Prostate gland (tissue), 2 donors: ENCODE measurements at regions not wholly inside any gene's neighbourhood (a gene's known extent, or its start where the extent isn't known, plus 50 kb on each side); places are given as distances from the start of the nearest gene placed in this dataset.
"Not testable (repeated sequence)": the region's sequence is repeated elsewhere in the genome, so short reads cannot be mapped to it uniquely, and the experiment has no call there.

Experiments used
- DNase-seq: peaks from one replicate; pipeline ENCODE4 v3.0.0-alpha.2; 2019; ENCODE audit warnings: low spot score
- H3K27ac ChIP-seq, 2 donors: fragments of 200-600 bp; sonication (generic); 2 replicates each; pipeline ENCODE4 v1.5.1; 2017 to 2019
- H3K27me3 ChIP-seq: fragments of 200-600 bp; sonication (generic); replicated peaks from 2 replicates; pipeline ENCODE4 v1.5.1; 2019; ENCODE audit not compliant: insufficient read depth
- H3K36me3 ChIP-seq, 2 donors: fragments of 200-600 bp; sonication (generic); 1 replicate in 1 of 2; 2 replicates in 1 of 2; pipeline versions ENCODE4 v1.5.1 to v1.8.1; 2017 to 2019
- H3K4me1 ChIP-seq: fragments of 200-600 bp; sonication (generic); replicated peaks from 2 replicates; pipeline ENCODE4 v1.5.1; 2019
- H3K4me3 ChIP-seq, 2 donors: fragments of 200-600 bp; sonication (generic); 2 replicates each; pipeline ENCODE4 v1.5.1; 2017 to 2019
- H3K9me3 ChIP-seq: fragments of 200-600 bp; sonication (generic); 2 replicates; pipeline ENCODE4 v1.5.1; 2017
- CTCF ChIP-seq, 4 experiments: fragments of 200-600 bp in 2 of 4; fragments of 450-650 bp in 2 of 4; sonication (generic) in 2 of 4; IDR thresholded peaks; 1 replicate in 3 of 4; 2 replicates in 1 of 4; pipeline ENCODE4 v1.5.1; 2016 to 2019; ENCODE audit warnings: antibody characterized with exemption in 4 of 4, mild to moderate bottlenecking in 2 of 4, moderate library complexity in 2 of 4
- POLR2A ChIP-seq: fragments of 450-650 bp; IDR thresholded peaks from one replicate; pipeline ENCODE4 v1.6.1; 2016; ENCODE audit warnings: antibody characterized with exemption, mild to moderate bottlenecking
- POLR2AphosphoS5 ChIP-seq: sonication (generic); formaldehyde crosslinking; IDR thresholded peaks from one replicate; pipeline ENCODE4 v1.6.1; 2017; ENCODE audit warnings: antibody characterized with exemption
- WGBS: methylation state at CpG from one replicate; pipeline ENCODE4 v1.1.5; 2018; 5-methylcytosine and 5-hydroxymethylcytosine counted together
- intact Hi-C: fragments of 100-400 bp; cut with DNase I; formaldehyde crosslinking; loops from one replicate; pipeline ENCODE4 v1.14.2; 2022

- 62% methylated on average over 3 of the region's 3 CpGs for WGBS
- H3K4me3 ChIP-seq = no peak overlapping the region
- TF ChIP-seq POLR2AphosphoS5 (no peak), POLR2A (no peak), CTCF (IDR thresholded peaks at IDR 0.05) (no peak)
- no peaks in the 10 kb centered on the region for H3K9me3 ChIP-seq
- intact Hi-C loops = no loop called here
- H3K27ac ChIP-seq = no peak overlapping the region
- no peaks in the 10 kb centered on the region for H3K4me1 ChIP-seq
- H3K36me3 ChIP-seq = no peaks in the 10 kb centered on the region
- no peaks in the 10 kb centered on the region for H3K27me3 ChIP-seq
- no peak for DNase-seq
These were observed 302.9 kb downstream of the XPNPEP1 start for GRCh38 chr10:109620396-109620795.

DNA sequence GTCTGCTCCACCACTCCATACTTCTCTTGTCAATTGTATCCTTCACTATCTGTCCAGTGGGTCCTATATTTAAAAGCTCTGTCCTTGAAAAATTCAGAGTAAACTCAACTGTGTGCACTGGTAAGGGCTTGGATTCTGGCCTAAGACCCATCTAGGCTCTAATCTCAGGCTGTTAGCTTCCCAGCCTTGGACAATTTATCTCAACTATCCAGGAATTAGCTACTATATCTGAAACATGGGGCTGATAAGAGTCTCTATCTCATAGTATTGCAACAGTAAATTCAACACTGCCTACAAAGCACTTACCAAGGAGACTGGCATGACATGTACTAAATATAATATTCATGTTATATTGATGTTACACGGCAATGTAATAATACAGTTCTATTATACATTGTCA lies 303.4 kb downstream of the XPNPEP1 start:
- Histone ChIP-seq H3K4me3 (no peak overlapping the region), H3K27ac (no peak overlapping the region), H3K4me1 (no peaks in the 10 kb centered on the region), H3K9me3 (no peaks in the 10 kb centered on the region), H3K36me3 (no peaks in the 10 kb centered on the region), H3K27me3 (no peaks in the 10 kb centered on the region)
- TF ChIP-seq POLR2AphosphoS5 (no peak), CTCF (IDR thresholded peaks at IDR 0.05) (no peak), POLR2A (no peak)
- WGBS = 97% methylated on average over 1 of the region's 1 CpG
- DNase-seq = no peak
- intact Hi-C loops = no loop called here

DNA sequence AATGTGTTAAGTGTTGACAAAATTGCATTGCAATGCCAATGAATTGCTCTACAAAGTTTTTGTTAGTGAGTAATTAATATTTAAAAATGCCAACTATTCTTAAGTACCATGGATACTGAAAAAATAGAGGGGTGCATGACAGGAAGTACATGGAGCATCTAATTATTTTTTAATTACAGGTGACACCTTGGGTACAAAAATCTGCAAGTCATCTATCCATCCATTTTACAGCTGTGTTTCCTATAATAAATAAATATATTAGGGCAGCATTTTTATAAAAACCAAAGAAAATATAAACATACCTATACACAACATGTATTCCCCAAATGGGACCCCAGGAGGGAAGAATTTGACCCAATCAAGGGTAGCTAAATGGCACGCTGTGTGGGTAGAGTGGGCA lies 304.6 kb downstream of the XPNPEP1 start:
- no peaks in the 10 kb centered on the region for H3K27me3 ChIP-seq
- no peak overlapping the region for H3K4me3 ChIP-seq
- H3K27ac ChIP-seq = no peak overlapping the region
- 97% methylated on average over 1 of the region's 1 CpG for WGBS
- no peak for TF ChIP-seq CTCF (IDR thresholded peaks at IDR 0.05)
- no peak for TF ChIP-seq POLR2A
- TF ChIP-seq POLR2AphosphoS5 = no peak
- no peaks in the 10 kb centered on the region for H3K36me3 ChIP-seq
- H3K9me3 ChIP-seq = no peaks in the 10 kb centered on the region
- no peaks in the 10 kb centered on the region for H3K4me1 ChIP-seq
- intact Hi-C loops = no loop called here
- no peak for DNase-seq

- H3K9me3 ChIP-seq = no peaks in the 10 kb centered on the region
- no peaks in the 10 kb centered on the region for H3K4me1 ChIP-seq
- 0% methylated on average over 1 of the region's 1 CpG for WGBS
- no peak overlapping the region for H3K27ac ChIP-seq
- DNase-seq = no peak
- TF ChIP-seq CTCF (IDR thresholded peaks at IDR 0.05) = no peak
- TF ChIP-seq POLR2A = no peak
- no peak for TF ChIP-seq POLR2AphosphoS5
- intact Hi-C loops = no loop called here
- no peaks in the 10 kb centered on the region for H3K36me3 ChIP-seq
- no peak overlapping the region for H3K4me3 ChIP-seq
- no peaks in the 10 kb centered on the region for H3K27me3 ChIP-seq
These were observed 305.0 kb downstream of the XPNPEP1 start for GRCh38 chr10:109618301-109618700.

DNA sequence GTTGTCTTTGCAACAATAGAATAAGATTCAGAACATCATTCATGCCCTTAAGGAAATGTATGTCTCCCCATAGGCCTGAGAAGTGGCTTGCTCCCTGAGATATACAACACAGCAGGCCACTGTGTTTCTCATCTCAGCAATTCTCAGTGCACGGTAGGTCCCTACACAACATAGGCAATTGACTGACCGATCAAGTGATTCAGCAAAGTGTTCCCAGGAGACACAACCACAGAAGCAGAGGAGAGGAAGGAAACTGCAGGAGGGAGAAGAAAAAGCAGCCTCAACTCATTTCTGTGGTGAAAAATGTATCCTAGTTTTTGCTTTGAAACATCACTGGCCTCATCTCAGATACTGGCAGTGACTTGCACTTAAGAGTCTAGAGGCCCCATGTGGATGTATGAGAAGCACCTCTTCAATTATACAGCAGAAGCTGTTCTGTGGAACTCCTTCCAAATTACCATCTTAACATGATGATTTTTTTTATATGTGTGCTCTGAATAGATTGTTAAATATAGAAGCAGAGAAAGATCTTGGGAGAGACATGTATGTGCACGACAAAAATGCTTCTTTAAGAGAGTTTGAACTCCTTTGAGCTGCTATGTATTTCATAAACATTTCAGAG lies 306.8 kb downstream of the XPNPEP1 start:
- Histone ChIP-seq H3K27me3 (no peaks in the 10 kb centered on the region), H3K9me3 (no peaks in the 10 kb centered on the region), H3K4me3 (no peak overlapping the region), H3K27ac (no peak overlapping the region), H3K36me3 (no peaks in the 10 kb centered on the region), H3K4me1 (no peaks in the 10 kb centered on the region)
- 49% methylated on average over 3 of the region's 3 CpGs for WGBS
- intact Hi-C loops = no loop called here
- TF ChIP-seq POLR2A (no peak), POLR2AphosphoS5 (no peak), CTCF (IDR thresholded peaks at IDR 0.05) (no peak)
- no peak for DNase-seq

DNA sequence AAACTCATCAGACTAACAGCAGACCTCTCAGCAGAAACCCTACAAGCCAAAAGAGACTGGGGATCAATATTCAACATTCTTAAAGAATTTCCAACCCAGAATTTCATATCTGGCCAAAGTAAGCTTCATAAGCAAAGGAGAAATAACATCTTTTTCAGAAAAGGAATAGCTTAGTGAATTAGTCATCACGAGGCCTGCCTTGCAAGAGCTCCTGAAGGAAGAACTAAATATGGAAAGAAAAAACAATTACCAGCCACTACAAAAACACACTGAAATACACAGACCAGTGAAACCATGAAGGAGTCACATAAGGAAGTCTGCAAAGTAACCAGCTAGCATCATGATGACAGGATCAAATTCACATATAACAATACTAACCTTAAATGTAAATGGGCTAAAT lies 328.0 kb downstream of the XPNPEP1 start:
- H3K36me3 ChIP-seq, H3K9me3 ChIP-seq, DNase-seq, H3K4me3 ChIP-seq, H3K27ac ChIP-seq, H3K27me3 ChIP-seq, intact Hi-C loops, H3K4me1 ChIP-seq: not testable (repeated sequence)
- WGBS = 76% methylated on average over 1 of the region's 1 CpG
